Erythroblast (primary cell): ENCODE measurements at regions not wholly inside any gene's neighbourhood (a gene's known extent, or its start where the extent isn't known, plus 50 kb on each side); places are given as distances from the start of the nearest gene placed in this dataset.

Source experiments
- GATA1 ChIP-seq: IDR thresholded peaks from 2 replicates; pipeline ENCODE4 v1.6.1; 2011; ENCODE audit warnings: low read depth, mild to moderate bottlenecking, control low read depth, low read length, moderate library complexity
- POLR2A ChIP-seq: IDR thresholded peaks from 2 replicates; pipeline ENCODE4 v1.6.1; 2011; ENCODE audit warnings: mild to moderate bottlenecking, low read length

DNA sequence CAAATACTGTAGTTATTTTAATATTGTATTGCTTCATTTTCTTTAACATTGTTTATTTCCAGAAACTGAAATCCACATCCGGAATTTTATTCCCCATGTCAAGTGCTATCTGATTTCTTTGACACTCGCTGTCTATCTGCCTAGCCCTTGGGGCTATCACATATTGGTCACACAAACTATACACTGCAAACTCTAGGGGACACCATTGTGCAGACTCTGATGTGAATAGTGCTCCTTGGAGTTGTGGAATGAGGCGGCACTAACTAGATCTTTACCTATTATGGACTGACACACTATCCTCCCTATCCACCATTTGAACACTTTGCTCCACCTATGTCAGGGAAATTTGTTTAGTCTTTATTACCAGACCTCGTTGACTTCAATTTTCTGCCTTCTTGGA lies 534.5 kb downstream of the GLUD2 start:
- TF ChIP-seq POLR2A: no peak
- TF ChIP-seq GATA1: no peak
